ENCODE measurements at regions not wholly inside any gene's neighbourhood (a gene's known extent, or its start where the extent isn't known, plus 50 kb on each side); places are given as distances from the start of the nearest gene placed in this dataset.

DNA sequence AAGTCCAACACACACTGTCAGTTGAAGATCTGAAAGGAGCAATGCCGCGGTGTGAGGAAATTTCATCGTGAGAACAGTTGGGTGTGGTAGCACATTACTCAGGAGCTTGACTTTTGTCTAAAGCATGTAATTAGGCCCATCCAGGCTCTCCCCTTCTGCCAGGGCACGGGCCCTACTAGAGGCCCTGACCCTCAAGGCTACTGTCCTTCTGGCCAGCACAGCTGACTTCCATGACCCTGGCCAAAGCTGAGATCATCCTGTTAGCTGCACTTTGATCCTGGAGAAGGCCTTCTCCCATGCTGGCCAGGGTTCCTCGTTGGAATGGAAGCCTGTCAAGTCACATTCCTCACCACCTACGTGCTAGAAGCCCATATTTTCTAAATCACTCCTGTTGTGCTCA, 77.8 kb upstream of the SLC1A3 start:
- DNase-seq (ENCODE audit: extremely low spot score) = no peak
- TF ChIP-seq CTCF (IDR thresholded peaks at IDR 0.05; ENCODE audit: control extremely low read depth, extremely low read depth, low read depth, missing control alignments) = no peak
- POLR2A ChIA-PET = no interaction called here
- CTCF ChIA-PET = no interaction called here

GRCh38 chr5:36529142-36529541, 77.3 kb upstream of the SLC1A3 start:
- CTCF ChIA-PET = no interaction called here
- TF ChIP-seq CTCF (IDR thresholded peaks at IDR 0.05; ENCODE audit: control extremely low read depth, extremely low read depth, low read depth, missing control alignments) = no peak
- POLR2A ChIA-PET = no interaction called here
- no peak for DNase-seq (ENCODE audit: extremely low spot score)

DNA sequence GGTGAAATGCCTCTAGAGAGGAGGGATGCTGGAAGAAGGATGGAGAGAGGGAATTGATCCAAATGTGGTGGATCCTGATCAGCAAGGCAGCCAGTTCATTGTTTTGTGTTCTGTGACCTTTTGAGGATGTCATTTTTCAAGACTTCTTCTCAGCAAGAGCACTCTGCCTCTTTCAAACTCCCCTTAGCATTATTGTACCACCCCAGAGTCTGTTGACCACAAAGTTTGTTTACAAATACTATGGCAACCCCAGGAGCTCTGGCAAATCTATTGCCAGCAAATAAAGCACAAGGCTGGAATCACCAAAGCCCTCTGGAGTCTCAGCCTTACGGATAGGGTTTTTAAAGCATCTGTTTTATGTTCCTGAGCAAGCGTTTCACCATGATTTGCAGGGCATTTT, 76.2 kb upstream of the SLC1A3 start:
- POLR2A ChIA-PET = no interaction called here
- CTCF ChIA-PET = no interaction called here
- DNase-seq (ENCODE audit: extremely low spot score) = no peak
- no peak for TF ChIP-seq CTCF (IDR thresholded peaks at IDR 0.05; ENCODE audit: control extremely low read depth, extremely low read depth, low read depth, missing control alignments)

- CTCF ChIA-PET = no interaction called here
- no peak for DNase-seq (ENCODE audit: extremely low spot score)
Measured at GRCh38 chr5:36531401-36531800, 75.0 kb upstream of the SLC1A3 start.

GRCh38 chr5:36535378-36535777, 71.0 kb upstream of the SLC1A3 start:
- no peak for DNase-seq (ENCODE audit: extremely low spot score)
- no peak for TF ChIP-seq CTCF (IDR thresholded peaks at IDR 0.05; ENCODE audit: control extremely low read depth, extremely low read depth, low read depth, missing control alignments)
- ChIA-PET CTCF (no interaction called here), POLR2A (no interaction called here)

More at GRCh38 chr5:36531401-36531800, 75.0 kb upstream of the SLC1A3 start:
- POLR2A ChIA-PET = no interaction called here
- no peak for TF ChIP-seq CTCF (IDR thresholded peaks at IDR 0.05; ENCODE audit: control extremely low read depth, extremely low read depth, low read depth, missing control alignments)

GRCh38 chr5:36535859-36536615, 70.4 kb upstream of the SLC1A3 start:
- ChIA-PET CTCF (no interaction called here), POLR2A (no interaction called here)
- no peak for DNase-seq (ENCODE audit: extremely low spot score)
- no peak for TF ChIP-seq CTCF (IDR thresholded peaks at IDR 0.05; ENCODE audit: control extremely low read depth, extremely low read depth, low read depth, missing control alignments)
